Fibroblast of peridontal ligament (primary cell): ENCODE measurements at regions not wholly inside any gene's neighbourhood (a gene's known extent, or its start where the extent isn't known, plus 50 kb on each side); places are given as distances from the start of the nearest gene placed in this dataset.
A peak's percentile ranks its signal among the peaks of the same experiment; 100 is the strongest.

Source experiments
- DNase-seq: peaks from one replicate; pipeline ENCODE4 v3.0.0-alpha.2; 2010; ENCODE audit errors: extremely low read depth

- no peak for DNase-seq
These were observed 152.6 kb upstream of the PMFBP1 start for GRCh38 chr16:72324578-72324977.

GRCh38 chr16:72317446-72317845, 145.5 kb upstream of the PMFBP1 start:
- peak; percentile 85 for DNase-seq

GRCh38 chr16:72313903-72314302, 141.9 kb upstream of the PMFBP1 start:
- peak; percentile 25 for DNase-seq

- DNase-seq = peak; percentile 87
These were observed 140.9 kb upstream of the PMFBP1 start for GRCh38 chr16:72312828-72313227.

- peak; percentile 27 for DNase-seq
These were observed 139.5 kb upstream of the PMFBP1 start for GRCh38 chr16:72311426-72311825.

- no peak for DNase-seq
These were observed 137.0 kb upstream of the PMFBP1 start for GRCh38 chr16:72309001-72309400.

- DNase-seq = no peak
These were observed 136.4 kb upstream of the PMFBP1 start for GRCh38 chr16:72308396-72308795.

- DNase-seq = no peak
These were observed 130.4 kb upstream of the PMFBP1 start for GRCh38 chr16:72302332-72302731.

- no peak for DNase-seq
These were observed 129.7 kb upstream of the PMFBP1 start for GRCh38 chr16:72301523-72302236.

- no peak for DNase-seq
These were observed 128.9 kb upstream of the PMFBP1 start for GRCh38 chr16:72300892-72301291.

- DNase-seq = no peak
These were observed 127.8 kb upstream of the PMFBP1 start for GRCh38 chr16:72299684-72300243.

GRCh38 chr16:72298961-72299360, 127.0 kb upstream of the PMFBP1 start:
- DNase-seq = no peak

- no peak for DNase-seq
These were observed 124.0 kb upstream of the PMFBP1 start for GRCh38 chr16:72295914-72296313.

GRCh38 chr16:72291531-72291981, 119.6 kb upstream of the PMFBP1 start:
- peak; percentile 97 for DNase-seq

- DNase-seq = no peak
These were observed 119.2 kb upstream of the PMFBP1 start for GRCh38 chr16:72291121-72291520.

GRCh38 chr16:72287649-72288048, 115.7 kb upstream of the PMFBP1 start:
- no peak for DNase-seq

- DNase-seq = peak; percentile 57
These were observed 115.1 kb upstream of the PMFBP1 start for GRCh38 chr16:72286936-72287620.

GRCh38 chr16:72285728-72286127, 113.8 kb upstream of the PMFBP1 start:
- DNase-seq = peak; percentile 61

- DNase-seq = no peak
These were observed 113.4 kb upstream of the PMFBP1 start for GRCh38 chr16:72285324-72285723.

- no peak for DNase-seq
These were observed 112.3 kb upstream of the PMFBP1 start for GRCh38 chr16:72284042-72284789.

GRCh38 chr16:72282362-72282761, 110.4 kb upstream of the PMFBP1 start:
- DNase-seq = no peak

GRCh38 chr16:72278301-72278700, 106.3 kb upstream of the PMFBP1 start:
- DNase-seq = no peak
